Thoracic aorta (tissue), 2 donors: ENCODE measurements at regions not wholly inside any gene's neighbourhood (a gene's known extent, or its start where the extent isn't known, plus 50 kb on each side); places are given as distances from the start of the nearest gene placed in this dataset.

Source experiments
- ATAC-seq: fragments of 150-250 bp; one replicate; pipeline ENCODE4 v1.8.0; 2017; ENCODE audit warnings: low read depth; ENCODE audit not compliant: insufficient number of reproducible peaks, low FRiP score
- DNase-seq: peaks from one replicate; pipeline ENCODE4 v3.0.0-alpha.2; 2020; ENCODE audit warnings: low spot score
- H3K27ac ChIP-seq, 2 donors: fragments of 200-600 bp; sonication (generic); 1 replicate in 1 of 2; 2 replicates in 1 of 2; pipeline ENCODE4 v1.5.1; 2016; ENCODE audit warnings: mild to moderate bottlenecking in 2 of 2, moderate library complexity in 2 of 2
- H3K27me3 ChIP-seq: fragments of 200-600 bp; sonication (generic); replicated peaks from 2 replicates; pipeline ENCODE4 v1.6.0; 2016; ENCODE audit warnings: mild to moderate bottlenecking; ENCODE audit not compliant: insufficient read depth
- H3K36me3 ChIP-seq: fragments of 200-600 bp; sonication (generic); one replicate; pipeline ENCODE4 v1.5.1; 2016
- H3K4me1 ChIP-seq, 2 donors: fragments of 200-600 bp; sonication (generic); 1 replicate in 1 of 2; 2 replicates in 1 of 2; pipeline versions ENCODE4 v1.5.1 to v1.6.0; 2016; ENCODE audit warnings: low read depth in 2 of 2, mild to moderate bottlenecking in 1 of 2; ENCODE audit not compliant: control insufficient read depth in 1 of 2
- H3K4me3 ChIP-seq: fragments of 200-600 bp; sonication (generic); 2 replicates; pipeline ENCODE4 v1.5.1; 2016; ENCODE audit warnings: mild to moderate bottlenecking
- H3K9me3 ChIP-seq: fragments of 200-600 bp; sonication (generic); 2 replicates; pipeline ENCODE4 v1.5.1; 2016
- TF ChIP-seq, protein P1 (sequence below): fragments of 200-600 bp; sonication (generic); IDR thresholded peaks from one replicate; pipeline ENCODE4 v1.5.1; 2019; ENCODE audit warnings: antibody characterized with exemption

DNA sequence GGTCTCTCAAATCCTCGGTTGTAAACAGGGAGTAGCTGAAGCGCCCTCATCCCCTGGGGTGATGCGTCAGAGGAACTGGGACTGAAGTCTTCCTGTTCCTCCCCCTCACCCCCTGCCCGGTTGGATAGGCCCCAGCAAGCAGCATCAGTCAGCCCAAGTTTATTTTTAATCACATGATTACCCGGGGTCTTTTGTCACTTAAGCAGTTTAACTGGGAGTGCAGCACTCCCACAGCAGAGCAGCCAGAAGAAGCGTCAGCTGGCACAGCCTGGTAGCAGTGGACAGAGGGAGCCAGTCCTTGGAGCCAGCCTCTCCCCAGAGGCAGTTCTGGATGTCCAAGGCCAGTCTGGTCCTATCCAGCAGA, 342.1 kb downstream of the CTTN start:
- Histone ChIP-seq H3K4me3 (no peak overlapping the region), H3K27ac (no peak overlapping the region), H3K36me3 (no peaks in the 10 kb centered on the region), H3K9me3 (no peaks in the 10 kb centered on the region), H3K27me3 (no peaks in the 10 kb centered on the region), H3K4me1 (no peaks in the 10 kb centered on the region)
- TF ChIP-seq, protein P1, sequence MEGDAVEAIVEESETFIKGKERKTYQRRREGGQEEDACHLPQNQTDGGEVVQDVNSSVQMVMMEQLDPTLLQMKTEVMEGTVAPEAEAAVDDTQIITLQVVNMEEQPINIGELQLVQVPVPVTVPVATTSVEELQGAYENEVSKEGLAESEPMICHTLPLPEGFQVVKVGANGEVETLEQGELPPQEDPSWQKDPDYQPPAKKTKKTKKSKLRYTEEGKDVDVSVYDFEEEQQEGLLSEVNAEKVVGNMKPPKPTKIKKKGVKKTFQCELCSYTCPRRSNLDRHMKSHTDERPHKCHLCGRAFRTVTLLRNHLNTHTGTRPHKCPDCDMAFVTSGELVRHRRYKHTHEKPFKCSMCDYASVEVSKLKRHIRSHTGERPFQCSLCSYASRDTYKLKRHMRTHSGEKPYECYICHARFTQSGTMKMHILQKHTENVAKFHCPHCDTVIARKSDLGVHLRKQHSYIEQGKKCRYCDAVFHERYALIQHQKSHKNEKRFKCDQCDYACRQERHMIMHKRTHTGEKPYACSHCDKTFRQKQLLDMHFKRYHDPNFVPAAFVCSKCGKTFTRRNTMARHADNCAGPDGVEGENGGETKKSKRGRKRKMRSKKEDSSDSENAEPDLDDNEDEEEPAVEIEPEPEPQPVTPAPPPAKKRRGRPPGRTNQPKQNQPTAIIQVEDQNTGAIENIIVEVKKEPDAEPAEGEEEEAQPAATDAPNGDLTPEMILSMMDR: no peak
- ATAC-seq (no peak), DNase-seq (no peak)

DNA sequence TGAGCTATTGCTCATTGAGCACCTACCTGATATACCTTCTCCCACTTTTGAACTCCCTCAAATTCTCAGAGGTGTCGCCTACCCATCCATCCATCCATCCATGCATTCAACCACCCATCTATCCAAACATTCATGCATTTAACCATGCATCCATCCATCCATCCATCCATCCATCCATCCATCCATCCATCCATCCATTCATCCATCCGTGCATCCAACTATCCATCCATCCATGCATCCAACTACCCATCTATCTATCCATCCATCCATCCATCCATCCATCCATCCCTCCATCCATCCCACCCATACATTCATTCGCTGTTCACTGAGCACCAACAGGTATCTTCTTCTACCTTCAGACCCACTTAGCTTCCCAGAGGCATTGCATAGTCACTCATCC, 342.8 kb downstream of the CTTN start:
- no peak for ATAC-seq

DNA sequence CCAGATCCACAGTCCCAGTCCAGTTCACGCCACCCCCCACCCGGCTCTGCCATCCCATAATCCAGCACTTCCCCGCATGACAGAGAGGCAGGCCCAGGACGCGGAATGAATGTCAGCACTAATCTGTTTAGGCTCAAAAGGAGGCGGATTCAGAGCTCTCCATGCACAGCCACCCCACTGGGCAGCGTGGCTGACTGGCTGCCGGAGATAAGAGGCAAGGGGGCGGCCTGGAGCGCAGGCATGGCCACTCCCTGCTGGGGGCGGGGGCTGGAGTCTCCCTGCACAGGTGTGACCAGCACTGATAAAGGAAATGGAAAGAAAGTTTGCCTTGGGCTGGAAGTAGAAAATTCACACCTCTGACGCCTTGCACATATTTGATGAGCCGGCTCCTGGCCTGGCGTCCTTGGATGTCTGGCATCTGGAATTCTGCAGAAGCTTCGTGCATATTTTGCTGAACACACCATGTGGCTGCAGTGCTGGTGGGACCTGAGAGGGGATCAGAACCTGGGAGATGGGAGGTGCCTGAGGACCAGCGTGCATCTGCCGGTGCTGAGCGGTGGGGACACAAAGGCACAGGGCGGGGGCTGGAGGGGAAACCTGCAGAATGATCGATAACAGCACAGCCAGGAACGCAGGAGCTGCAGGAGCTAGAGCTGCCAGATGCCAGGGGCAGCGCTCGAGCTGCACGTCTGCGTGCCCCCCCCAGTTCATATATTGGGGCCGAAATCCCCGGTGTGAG, 344.4 kb downstream of the CTTN start:
- DNase-seq (no peak), ATAC-seq (no peak)
- TF ChIP-seq, protein P1: no peak

More for the DNA sequence above, 342.8 kb downstream of the CTTN start:
- H3K4me1 ChIP-seq: no peaks in the 10 kb centered on the region
- TF ChIP-seq, protein P1: no peak
- no peak overlapping the region for H3K27ac ChIP-seq
- no peaks in the 10 kb centered on the region for H3K36me3 ChIP-seq
- no peak overlapping the region for H3K4me3 ChIP-seq
- H3K27me3 ChIP-seq: no peaks in the 10 kb centered on the region
- no peaks in the 10 kb centered on the region for H3K9me3 ChIP-seq
- DNase-seq: no peak

DNA sequence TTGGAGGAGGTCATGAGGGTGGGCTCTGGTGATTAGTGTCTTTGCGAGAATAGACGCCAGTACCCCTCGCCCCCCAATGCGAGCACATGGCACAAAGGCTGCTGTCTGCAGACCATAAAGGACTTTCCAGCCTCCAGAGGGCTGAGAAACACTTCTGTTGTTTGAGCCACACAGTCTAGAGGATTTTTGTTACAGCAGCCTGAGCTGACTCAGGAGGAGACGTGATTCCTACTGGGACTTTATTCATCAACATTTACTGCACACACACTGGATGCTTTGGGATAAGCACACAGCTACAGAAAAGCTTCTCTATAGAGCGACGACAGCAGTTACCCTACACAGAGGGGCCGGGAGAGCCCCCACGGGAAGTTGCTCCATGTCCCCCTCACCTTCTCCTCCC, 345.0 kb downstream of the CTTN start:
- no peak overlapping the region for H3K27ac ChIP-seq
- DNase-seq: no peak
- H3K36me3 ChIP-seq: no peaks in the 10 kb centered on the region
- H3K9me3 ChIP-seq: no peaks in the 10 kb centered on the region
- H3K4me3 ChIP-seq: no peak overlapping the region
- H3K27me3 ChIP-seq: no peaks in the 10 kb centered on the region
- TF ChIP-seq, protein P1: no peak
- H3K4me1 ChIP-seq: no peaks in the 10 kb centered on the region
- ATAC-seq: no peak

More for the DNA sequence above, 344.4 kb downstream of the CTTN start:
- Histone ChIP-seq H3K4me3 (no peak overlapping the region), H3K9me3 (no peaks in the 10 kb centered on the region), H3K36me3 (no peaks in the 10 kb centered on the region), H3K4me1 (no peaks in the 10 kb centered on the region), H3K27me3 (no peaks in the 10 kb centered on the region), H3K27ac (no peak overlapping the region)

DNA sequence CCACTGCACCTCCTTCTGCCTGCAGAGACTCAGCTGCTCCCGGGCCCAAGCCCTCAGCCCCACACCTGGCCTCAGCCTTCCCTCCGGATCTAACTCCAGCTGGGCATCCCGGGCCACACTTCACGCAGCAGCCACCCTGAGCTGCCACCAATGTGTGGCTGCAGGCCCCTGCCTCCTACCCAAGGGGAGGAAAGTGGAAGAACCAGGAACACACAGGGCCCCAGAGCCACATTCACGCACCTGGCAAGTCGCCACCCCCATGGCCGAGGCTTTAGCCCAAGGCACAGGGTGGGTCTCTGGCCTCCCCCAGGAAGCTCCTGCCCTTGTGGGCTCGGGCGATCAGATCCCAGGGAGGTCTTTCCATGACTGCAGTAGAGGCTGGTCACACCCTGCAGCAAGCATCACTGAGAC, 345.6 kb downstream of the CTTN start:
- TF ChIP-seq, protein P1: no peak
- Histone ChIP-seq H3K36me3 (no peaks in the 10 kb centered on the region), H3K27me3 (no peaks in the 10 kb centered on the region), H3K4me1 (no peaks in the 10 kb centered on the region), H3K9me3 (no peaks in the 10 kb centered on the region), H3K4me3 (no peak overlapping the region), H3K27ac (no peak overlapping the region)
- DNase-seq (no peak), ATAC-seq (no peak)
